GM18519 (cell line): ENCODE measurements at regions not wholly inside any gene's neighbourhood (a gene's known extent, or its start where the extent isn't known, plus 50 kb on each side); places are given as distances from the start of the nearest gene placed in this dataset.

ENCODE experiments used
- ATAC-seq: cut with Tn5 transposase; IDR thresholded peaks from one replicate; pipeline ENCODE4 v1.9.1; 2021; ENCODE audit warnings: mild to moderate bottlenecking, moderate library complexity; ENCODE audit not compliant: unreplicated experiment, low FRiP score

DNA sequence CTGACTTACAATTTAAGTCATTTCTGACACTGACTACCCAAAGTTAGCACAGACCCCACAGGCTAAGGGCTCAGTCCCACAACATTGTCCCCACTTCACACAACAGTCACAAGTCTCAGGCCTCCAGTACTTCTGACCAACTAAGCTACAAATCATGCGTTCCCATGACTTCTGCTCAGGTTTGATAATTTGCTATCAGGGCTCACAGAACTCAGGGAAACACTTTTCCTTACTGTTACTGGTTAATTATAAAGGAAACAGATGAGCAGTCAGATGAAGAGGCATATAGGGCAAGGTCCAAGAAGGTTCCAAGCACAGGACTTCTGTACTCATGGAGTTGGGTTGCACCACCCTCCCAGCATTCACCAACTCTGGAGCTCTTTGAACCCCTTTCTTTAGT, 151.2 kb upstream of the TNR start:
- ATAC-seq = no peak

GRCh38 chr1:175893192-175893591, 149.8 kb upstream of the TNR start:
- no peak for ATAC-seq

DNA sequence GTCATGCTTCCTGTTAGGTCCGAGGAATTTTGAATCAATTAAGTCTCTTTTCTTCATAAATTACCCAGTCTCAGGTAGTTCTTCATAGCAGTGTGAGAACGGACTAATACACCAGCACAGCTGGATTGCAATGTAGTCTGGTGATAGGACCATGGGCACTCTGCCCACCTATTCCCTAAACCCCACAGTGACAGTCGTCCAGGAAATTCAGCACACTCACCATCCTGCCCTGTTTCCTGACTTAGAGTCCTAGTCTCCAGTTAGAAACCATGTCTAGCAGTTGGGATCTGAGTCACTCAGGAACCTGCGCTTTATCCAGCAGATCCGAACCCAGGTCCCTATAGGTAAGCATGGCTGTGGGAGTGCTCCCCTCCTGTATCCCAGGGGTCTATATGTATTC, 149.3 kb upstream of the TNR start:
- ATAC-seq = no peak

- ATAC-seq = no peak
These were observed 148.5 kb upstream of the TNR start for GRCh38 chr1:175891783-175892309.

DNA sequence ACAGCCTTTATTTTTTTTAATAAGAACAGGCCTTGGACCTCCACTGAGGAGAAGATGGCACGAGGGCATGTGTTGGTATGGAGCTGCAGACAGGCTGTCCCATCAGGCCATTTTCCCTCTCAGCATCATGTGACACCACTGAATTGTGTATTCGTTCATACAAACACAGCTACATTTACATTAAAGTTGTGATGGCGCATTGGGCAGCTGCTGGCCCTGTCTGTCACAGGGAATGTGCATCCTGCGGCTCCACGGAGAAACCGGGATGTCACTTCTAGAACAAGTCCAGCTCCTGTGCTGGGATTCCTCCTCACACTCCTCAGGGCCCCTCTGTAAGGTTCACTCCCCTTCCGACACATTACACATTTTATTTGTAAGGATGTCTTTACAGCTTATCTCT, 147.6 kb upstream of the TNR start:
- ATAC-seq = no peak

DNA sequence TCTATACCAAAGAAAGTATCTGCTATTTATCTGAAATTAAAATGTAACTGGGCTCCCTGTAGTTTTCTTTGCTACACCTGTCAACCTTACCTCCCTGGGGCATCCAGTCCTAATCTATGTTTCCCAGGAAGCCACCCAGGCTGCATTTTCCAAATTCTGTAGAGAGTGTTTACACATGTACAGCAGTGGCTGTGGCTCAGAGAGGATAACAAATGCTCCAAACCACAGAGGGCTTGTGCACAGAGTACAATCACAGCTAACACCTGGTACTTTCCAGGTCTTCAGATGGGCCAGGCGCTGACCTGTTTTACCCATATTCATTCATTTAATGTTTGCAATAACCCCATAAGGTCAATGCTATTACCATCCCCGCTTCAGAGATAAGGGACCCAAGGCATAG, 146.5 kb upstream of the TNR start:
- no peak for ATAC-seq

GRCh38 chr1:175888996-175889395, 145.6 kb upstream of the TNR start:
- no peak for ATAC-seq

DNA sequence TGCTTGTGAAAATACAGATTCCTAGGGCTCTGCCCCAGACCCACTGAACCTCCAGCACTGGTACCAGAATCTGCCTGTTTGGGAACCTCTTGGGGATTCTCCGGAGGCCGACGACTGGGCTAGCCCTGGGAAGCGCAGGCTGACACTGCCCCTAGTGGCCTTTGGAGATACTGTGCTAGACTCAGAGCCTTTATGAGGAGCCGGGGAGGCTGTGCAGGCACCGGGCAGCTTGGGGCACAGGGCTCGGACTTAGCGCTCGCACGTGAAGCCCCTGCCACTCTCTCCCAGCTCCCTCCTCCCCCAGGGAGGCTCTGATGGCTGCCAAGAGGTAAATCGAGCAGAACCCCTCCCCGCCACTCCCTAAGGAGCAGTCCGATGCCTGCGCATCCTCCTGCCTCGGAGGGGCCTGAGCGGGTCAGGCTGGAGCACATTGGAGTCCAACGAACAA, 144.6 kb upstream of the TNR start:
- ATAC-seq = peak; percentile 89

DNA sequence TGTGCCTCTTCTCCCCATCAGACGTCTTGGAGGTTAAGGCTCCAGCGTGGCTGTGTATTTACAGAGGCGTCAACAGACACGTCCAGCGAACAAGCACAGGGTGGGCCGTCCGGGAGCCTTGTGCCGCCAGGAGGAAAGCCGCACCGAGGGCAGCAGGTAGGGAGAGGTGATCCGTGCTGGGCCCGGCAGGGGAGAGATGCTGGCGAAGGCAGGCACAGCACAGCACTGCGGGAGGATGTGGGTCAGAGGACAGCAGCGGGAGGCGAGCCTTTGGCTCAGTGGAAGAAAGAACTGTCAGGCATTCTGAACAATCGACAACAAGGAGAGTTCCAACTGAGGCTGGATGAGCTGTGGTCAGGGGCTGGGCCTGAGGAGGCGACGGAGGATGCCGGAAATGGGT, 144.1 kb upstream of the TNR start:
- ATAC-seq = no peak

DNA sequence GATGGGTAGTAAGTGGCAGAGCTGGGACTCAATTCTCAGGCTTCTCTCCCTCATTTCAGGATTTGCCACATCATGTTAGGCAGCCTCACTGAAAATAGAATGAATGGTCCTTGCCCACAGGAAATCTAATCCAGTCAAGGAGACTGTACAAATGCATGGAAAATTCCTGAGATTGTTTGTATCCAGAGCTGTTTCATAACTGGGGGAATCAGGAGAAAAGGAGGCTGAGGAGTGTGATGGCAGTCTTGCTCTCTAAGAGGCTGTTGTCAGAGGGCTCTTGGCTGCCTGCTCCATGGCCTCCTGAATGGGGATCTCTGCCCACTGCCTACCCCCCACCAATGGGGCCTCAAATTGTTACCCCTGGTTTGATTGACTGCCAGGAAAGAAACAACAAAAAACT, 141.9 kb upstream of the TNR start:
- no peak for ATAC-seq

DNA sequence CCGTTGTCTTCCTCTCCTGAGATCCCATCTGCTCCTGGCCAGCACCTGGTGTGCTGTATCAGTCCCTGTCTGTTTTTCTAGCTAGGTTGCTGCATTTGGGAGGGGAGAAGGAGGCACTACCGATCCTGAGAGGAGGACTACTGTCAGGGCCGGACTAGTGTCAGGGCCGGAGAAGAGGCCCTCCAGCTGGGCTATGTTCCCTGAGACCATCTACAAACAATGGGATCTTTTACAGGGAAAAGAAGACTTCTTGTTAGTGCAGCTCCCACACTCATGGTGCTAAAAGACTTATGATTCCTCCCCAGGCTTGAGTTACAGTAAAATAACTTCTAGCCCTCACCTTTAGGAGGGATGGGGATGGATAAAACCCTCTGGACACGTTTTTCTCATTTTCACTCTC, 141.0 kb upstream of the TNR start:
- no peak for ATAC-seq

GRCh38 chr1:175882192-175882591, 138.8 kb upstream of the TNR start:
- ATAC-seq = no peak

GRCh38 chr1:175881246-175881976, 138.0 kb upstream of the TNR start:
- ATAC-seq = no peak

GRCh38 chr1:175878775-175879174, 135.4 kb upstream of the TNR start:
- no peak for ATAC-seq

DNA sequence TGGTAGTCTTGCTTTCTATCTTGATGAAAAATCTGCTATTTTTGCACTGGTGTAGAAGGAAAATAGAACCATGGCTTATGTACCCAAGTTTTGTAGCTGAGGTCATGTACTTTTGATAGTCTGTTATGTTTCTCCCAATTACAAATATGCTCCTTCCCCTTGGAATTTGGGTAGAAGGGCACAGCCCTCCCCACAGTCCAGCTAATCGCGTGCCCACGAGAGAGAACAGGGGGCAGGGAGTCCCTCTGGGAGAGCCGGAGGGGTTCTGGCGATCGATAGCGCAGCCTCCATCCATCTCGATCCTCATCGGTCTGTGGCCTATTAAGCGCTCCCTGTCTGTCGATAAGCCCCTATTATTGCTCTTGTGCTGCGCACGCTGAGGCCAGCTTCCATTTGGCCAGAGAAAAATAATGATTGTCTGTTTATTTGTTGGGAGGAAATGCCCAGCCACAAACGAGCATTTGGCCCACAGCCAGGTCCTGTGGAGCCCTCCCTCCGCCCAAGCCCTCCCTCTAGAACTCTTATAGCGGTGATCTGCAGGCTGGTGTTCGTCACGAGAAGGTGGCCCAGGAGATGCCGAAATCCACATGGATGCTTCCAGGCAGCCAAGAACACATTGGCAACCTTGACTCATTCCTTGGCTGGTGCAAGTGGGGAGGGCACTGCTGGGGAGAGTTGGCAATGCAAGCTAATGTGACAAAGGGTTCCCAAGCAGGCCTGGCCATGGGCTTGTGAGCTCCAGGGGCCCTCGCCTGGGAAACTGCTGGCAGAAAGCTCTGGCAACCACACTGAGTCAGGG, 134.7 kb upstream of the TNR start:
- no peak for ATAC-seq

- ATAC-seq = no peak
These were observed 132.2 kb upstream of the TNR start for GRCh38 chr1:175875556-175875955.

DNA sequence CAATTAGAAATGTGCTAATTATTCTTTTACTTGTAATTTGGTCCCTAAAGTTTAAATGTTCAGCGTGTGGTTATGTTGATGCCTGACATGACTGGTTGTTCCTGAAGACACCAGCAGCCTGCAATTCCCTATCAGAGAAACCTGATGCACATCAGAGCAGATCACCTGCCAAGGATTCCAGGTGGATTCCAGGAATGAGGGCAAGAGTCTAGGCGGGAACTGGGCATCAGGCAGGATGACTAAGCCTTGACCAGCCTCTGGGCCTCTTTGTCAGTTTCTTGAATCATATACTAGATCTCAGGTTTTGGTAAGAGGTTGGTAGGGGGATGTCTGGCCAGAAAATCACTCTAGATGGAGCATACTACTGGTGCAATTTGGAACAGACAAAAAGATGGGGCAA, 130.7 kb upstream of the TNR start:
- ATAC-seq = no peak

DNA sequence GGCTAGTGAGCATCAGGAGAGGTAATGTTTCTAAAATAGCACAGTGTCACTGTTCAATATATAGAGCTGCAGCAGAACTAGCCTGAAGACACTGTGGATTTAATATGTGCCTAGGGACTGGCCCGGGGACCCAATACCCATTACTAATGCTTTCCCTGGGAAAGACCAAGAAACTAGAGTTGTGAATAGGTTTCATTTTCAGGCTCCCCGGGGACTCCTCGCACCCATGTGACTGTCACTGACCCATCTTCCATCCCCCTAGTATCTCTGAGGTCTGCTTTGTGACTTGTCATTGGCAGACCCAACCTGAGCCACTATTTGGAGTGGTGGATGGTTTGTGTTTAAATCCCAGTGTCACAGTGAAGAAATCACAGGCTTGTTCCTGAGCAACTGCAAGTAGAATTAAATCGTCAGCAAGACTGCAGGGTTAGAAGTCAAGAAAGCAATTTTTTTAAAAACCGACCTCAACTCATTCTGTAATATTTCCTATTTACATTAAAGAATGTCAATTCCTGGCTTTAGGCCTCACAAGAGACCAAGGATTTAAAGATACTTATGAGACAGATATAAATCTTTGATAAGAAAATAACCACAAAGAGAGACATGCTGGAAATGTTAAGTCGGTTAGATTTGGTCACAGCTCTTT, 130.0 kb upstream of the TNR start:
- no peak for ATAC-seq

DNA sequence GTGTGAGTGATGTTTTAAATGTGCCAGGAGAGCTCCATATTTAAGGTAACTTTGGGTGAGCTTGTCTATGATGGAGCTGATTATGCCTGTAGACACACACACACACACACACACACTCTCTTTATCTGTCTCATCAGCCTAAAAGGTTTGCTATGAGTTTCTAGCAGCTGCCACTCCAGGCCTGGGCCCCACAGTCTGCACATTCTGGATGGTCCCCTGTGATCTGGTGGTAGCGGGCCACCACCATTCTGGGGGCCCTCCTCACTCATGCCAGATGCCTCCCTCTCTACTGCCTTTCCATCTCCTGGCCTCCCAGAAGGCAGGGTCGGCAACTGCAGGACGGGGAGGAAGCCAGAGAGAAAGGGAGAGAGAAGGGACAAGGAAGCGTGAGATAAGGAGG, 129.2 kb upstream of the TNR start:
- no peak for ATAC-seq

- ATAC-seq = no peak
These were observed 128.3 kb upstream of the TNR start for GRCh38 chr1:175871647-175872046.

GRCh38 chr1:175870217-175870616, 126.8 kb upstream of the TNR start:
- no peak for ATAC-seq
